GM23248 (cell line): ENCODE measurements at regions not wholly inside any gene's neighbourhood (a gene's known extent, or its start where the extent isn't known, plus 50 kb on each side); places are given as distances from the start of the nearest gene placed in this dataset.
"Not testable (repeated sequence)": the region's sequence is repeated elsewhere in the genome, so short reads cannot be mapped to it uniquely, and the experiment has no call there.

Source experiments
- DNase-seq: peaks from one replicate; pipeline ENCODE4 v3.0.0-alpha.2; 2015
- H2AFZ ChIP-seq: fragments of 200-600 bp; sonication (generic); 2 replicates; pipeline ENCODE4 v1.6.1; 2016; ENCODE audit warnings: antibody characterized with exemption
- H3F3A ChIP-seq: fragments of 200-600 bp; sonication (generic); 2 replicates; pipeline ENCODE4 v1.6.1; 2016; ENCODE audit warnings: mild to moderate bottlenecking, antibody characterized with exemption, mixed run types; ENCODE audit not compliant: insufficient read depth
- H3K27ac ChIP-seq: fragments of 200-600 bp; sonication (generic); 2 replicates; pipeline ENCODE4 v1.5.1; 2016; ENCODE audit warnings: mild to moderate bottlenecking
- H3K27me3 ChIP-seq: fragments of 200-600 bp; sonication (generic); replicated peaks from 2 replicates; pipeline ENCODE4 v1.6.1; 2016; ENCODE audit warnings: mild to moderate bottlenecking; ENCODE audit not compliant: insufficient read depth
- H3K36me3 ChIP-seq: fragments of 200-600 bp; sonication (generic); 2 replicates; pipeline ENCODE4 v1.6.1; 2016; ENCODE audit warnings: low read depth, mild to moderate bottlenecking
- H3K4me1 ChIP-seq: fragments of 200-600 bp; sonication (generic); 2 replicates; pipeline ENCODE4 v1.6.1; 2016; ENCODE audit warnings: mild to moderate bottlenecking; ENCODE audit not compliant: insufficient read depth
- H3K4me2 ChIP-seq: fragments of 200-600 bp; sonication (generic); one replicate; pipeline ENCODE4 v1.6.1; 2016; ENCODE audit warnings: mild to moderate bottlenecking; ENCODE audit not compliant: unreplicated experiment
- H3K4me3 ChIP-seq: fragments of 200-600 bp; sonication (generic); 2 replicates; pipeline ENCODE4 v1.5.1; 2016; ENCODE audit warnings: mild to moderate bottlenecking
- H3K79me2 ChIP-seq: fragments of 200-600 bp; sonication (generic); 2 replicates; pipeline ENCODE4 v1.6.1; 2016; ENCODE audit warnings: mild to moderate bottlenecking; ENCODE audit not compliant: insufficient read depth
- H3K9ac ChIP-seq: fragments of 200-600 bp; sonication (generic); 2 replicates; pipeline ENCODE4 v1.6.1; 2016; ENCODE audit warnings: mild to moderate bottlenecking
- H3K9me2 ChIP-seq: fragments of 200-600 bp; sonication (generic); 2 replicates; pipeline ENCODE4 v1.6.1; 2016; ENCODE audit warnings: mixed run types, mild to moderate bottlenecking, moderate library complexity; ENCODE audit not compliant: insufficient read depth
- H3K9me3 ChIP-seq: fragments of 200-600 bp; sonication (generic); one replicate; pipeline ENCODE4 v1.6.1; 2017; ENCODE audit warnings: low read depth
- H4K20me1 ChIP-seq: fragments of 200-600 bp; sonication (generic); 2 replicates; pipeline ENCODE4 v1.6.0; 2016; ENCODE audit not compliant: insufficient read depth
- EZH2 ChIP-seq: fragments of 200-600 bp; sonication (generic); IDR thresholded peaks from 2 replicates; pipeline ENCODE4 v1.6.1; 2018; ENCODE audit warnings: antibody characterized with exemption, mild to moderate bottlenecking; ENCODE audit not compliant: insufficient read depth, poor library complexity, severe bottlenecking
- EZH2phosphoT487 ChIP-seq: fragments of 200-600 bp; sonication (generic); IDR thresholded peaks from 2 replicates; pipeline ENCODE4 v1.6.1; 2018; ENCODE audit warnings: antibody characterized with exemption, moderate library complexity, mild to moderate bottlenecking, low read depth; ENCODE audit not compliant: insufficient read depth
- WGBS, 2 experiments: methylation state at CpG; one replicate each; pipeline ENCODE4 v1.1.6; 2015 to 2017; ENCODE audit warnings: low lambda C conversion rate in 2 of 2, low coverage in 1 of 2; ENCODE audit errors: missing lambda C conversion rate in 2 of 2; 5-methylcytosine and 5-hydroxymethylcytosine counted together
- in situ Hi-C: fragments of 300-500 bp; cut with MboI; formaldehyde crosslinking; loops from 2 replicates; pipeline ENCODE4 v1.15.0; 2020

- 18 to 25% methylated on average over 8 of the region's 8 CpGs for WGBS, 2 experiments
- Histone ChIP-seq H3K4me2 (no peak overlapping the region), H4K20me1 (no peaks in the 10 kb centered on the region), H3K9me2 (no peaks in the 10 kb centered on the region), H3K9ac (no peak overlapping the region), H2AFZ (no peak overlapping the region), H3K4me3 (no peak overlapping the region), H3K27ac (no peak overlapping the region), H3K4me1 (no peaks in the 10 kb centered on the region), H3F3A (no peaks in the 10 kb centered on the region), H3K36me3 (no peaks in the 10 kb centered on the region), H3K9me3 (peaks cover 5% of the 10 kb centered on the region), H3K27me3 (no peaks in the 10 kb centered on the region), H3K79me2 (no peaks in the 10 kb centered on the region)
- DNase-seq, result no peak
- TF ChIP-seq EZH2 (no peak), EZH2phosphoT487 (no peak)
- in situ Hi-C loops, result no loop called here
These were observed 485.0 kb upstream of the EDIL3 start for GRCh38 chr5:84869675-84870074.

- H3K9ac ChIP-seq, H2AFZ ChIP-seq, H3K9me2 ChIP-seq, H3K79me2 ChIP-seq, H3K9me3 ChIP-seq, H3K4me3 ChIP-seq, H3K27me3 ChIP-seq, H4K20me1 ChIP-seq, H3K27ac ChIP-seq, H3K36me3 ChIP-seq, DNase-seq, H3K4me1 ChIP-seq, H3K4me2 ChIP-seq, H3F3A ChIP-seq, in situ Hi-C loops: not testable (repeated sequence)
- WGBS, 2 experiments, result 74 to 78% methylated on average over 19 of the region's 19 CpGs
These were observed 479.3 kb upstream of the EDIL3 start for GRCh38 chr5:84863936-84864335.

DNA sequence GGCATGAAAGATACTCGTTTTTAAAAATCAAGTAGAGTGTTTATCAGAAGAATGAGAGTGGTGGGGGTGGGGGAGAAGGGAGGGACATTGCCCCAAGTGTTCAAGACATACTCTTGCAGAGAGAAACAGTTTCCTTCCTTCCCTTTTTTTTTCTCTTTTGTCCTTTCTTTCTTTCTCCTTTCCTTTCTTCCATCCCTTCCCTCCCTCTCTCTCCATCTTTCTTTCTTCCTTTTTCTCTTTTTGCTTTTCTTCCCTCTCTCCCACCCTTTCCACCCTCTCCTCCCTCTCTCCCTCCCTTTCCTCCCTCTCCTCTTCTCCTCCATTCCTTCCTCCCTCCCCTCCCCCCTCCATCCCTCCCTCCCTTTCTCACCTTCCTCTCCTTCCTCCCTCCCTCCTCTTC is 478.3 kb upstream of the EDIL3 start:
- TF ChIP-seq EZH2 (no peak), EZH2phosphoT487 (no peak)
- Histone ChIP-seq H4K20me1 (no peaks in the 10 kb centered on the region), H3K36me3 (no peaks in the 10 kb centered on the region), H3K79me2 (no peaks in the 10 kb centered on the region), H2AFZ (no peak overlapping the region), H3K9ac (no peak overlapping the region), H3K27me3 (no peaks in the 10 kb centered on the region), H3K4me3 (no peak overlapping the region), H3K27ac (no peak overlapping the region), H3K4me1 (no peaks in the 10 kb centered on the region), H3K9me2 (no peaks in the 10 kb centered on the region), H3K4me2 (no peak overlapping the region), H3F3A (no peaks in the 10 kb centered on the region), H3K9me3 (peaks cover 5% of the 10 kb centered on the region)
- in situ Hi-C loops, result no loop called here
- no peak for DNase-seq
- 0% methylated on average over 1 of the region's 1 CpG for WGBS, 2 experiments

DNA sequence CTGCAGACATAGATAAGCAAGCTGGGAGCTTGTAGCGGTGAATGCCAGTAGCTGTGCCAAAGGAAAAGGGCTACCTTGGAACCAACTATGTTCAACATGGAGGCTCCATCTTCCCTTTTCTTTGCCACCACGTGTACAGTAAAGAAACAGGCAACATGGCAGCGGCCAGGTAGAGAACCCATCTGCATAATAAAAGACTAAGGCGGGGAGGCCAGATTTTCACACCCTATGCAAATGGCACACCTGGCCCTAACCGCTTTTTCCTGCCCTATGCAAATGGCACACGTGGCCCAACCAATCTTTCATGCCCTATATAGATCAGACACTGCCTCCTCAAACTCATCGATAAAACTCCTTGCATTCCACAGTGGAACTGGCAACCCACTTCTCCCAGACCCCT is 477.5 kb upstream of the EDIL3 start:
- Histone ChIP-seq H3F3A (no peaks in the 10 kb centered on the region), H3K27ac (no peak overlapping the region), H3K79me2 (no peaks in the 10 kb centered on the region), H3K9me2 (no peaks in the 10 kb centered on the region), H3K9me3 (peaks cover 5% of the 10 kb centered on the region), H3K36me3 (no peaks in the 10 kb centered on the region), H2AFZ (no peak overlapping the region), H3K4me3 (no peak overlapping the region), H3K27me3 (no peaks in the 10 kb centered on the region), H3K9ac (no peak overlapping the region), H3K4me1 (no peaks in the 10 kb centered on the region), H3K4me2 (no peak overlapping the region), H4K20me1 (no peaks in the 10 kb centered on the region)
- TF ChIP-seq EZH2phosphoT487, result no peak
- TF ChIP-seq EZH2, result no peak
- in situ Hi-C loops, result no loop called here
- DNase-seq, result no peak
- 20 to 23% methylated on average over 7 of the region's 7 CpGs for WGBS, 2 experiments

GRCh38 chr5:84861306-84861705 is 476.6 kb upstream of the EDIL3 start:
- 0 to 5% methylated on average over 2 of the region's 2 CpGs for WGBS, 2 experiments
- Histone ChIP-seq H3K9me2 (no peaks in the 10 kb centered on the region), H3K79me2 (no peaks in the 10 kb centered on the region), H3K9me3 (peaks cover 5% of the 10 kb centered on the region), H3K4me3 (no peak overlapping the region), H3F3A (no peaks in the 10 kb centered on the region), H3K27ac (no peak overlapping the region), H2AFZ (no peak overlapping the region), H3K4me1 (no peaks in the 10 kb centered on the region), H4K20me1 (no peaks in the 10 kb centered on the region), H3K36me3 (no peaks in the 10 kb centered on the region), H3K27me3 (no peaks in the 10 kb centered on the region), H3K9ac (no peak overlapping the region), H3K4me2 (no peak overlapping the region)
- DNase-seq, result no peak
- in situ Hi-C loops, result no loop called here
- TF ChIP-seq EZH2phosphoT487, result no peak
- TF ChIP-seq EZH2, result no peak
